Endothelial cell of umbilical vein (primary cell): ENCODE measurements at regions not wholly inside any gene's neighbourhood (a gene's known extent, or its start where the extent isn't known, plus 50 kb on each side); places are given as distances from the start of the nearest gene placed in this dataset.

ENCODE experiments used
- BruUV-seq: library from RNA; stranded (reverse); fragments of 400-500 nt; replicated peaks from 2 replicates; lab custom pipeline; 2021; lab: Mats Ljungman, UMichigan
- CTCF ChIA-PET: fragments of 300-600, 350-600 bp; sonication (Branson Sonifier 250); formaldehyde crosslinking; loops from one replicate; lab custom pipeline; 2021; ENCODE audit warnings: antibody characterized with exemption, inconsistent platforms; lab: Charles Lee
- POLR2A ChIA-PET: fragments of 300-600, 350-600 bp; sonication (Branson Sonifier 250); formaldehyde crosslinking; loops from one replicate; lab custom pipeline; 2021; ENCODE audit warnings: antibody characterized with exemption, inconsistent platforms; lab: Charles Lee
- DNase-seq: peaks from one replicate; pipeline ENCODE4 v3.0.0-alpha.2; 2011; ENCODE audit warnings: low read depth, low spot score
- FAIRE-seq: peaks from 2 replicates; lab custom pipeline; 2011; peaks lifted over from hg19 to GRCh38; lab: Jason Lieb, UNC
- H2AFZ ChIP-seq: 2 replicates; pipeline ENCODE4 v1.6.0; 2012; ENCODE audit warnings: low read depth, low read length, control low read depth, inconsistent platforms
- H3K27ac ChIP-seq: 2 replicates; pipeline ENCODE4 v1.5.1; 2011; ENCODE audit warnings: low read depth, mild to moderate bottlenecking, control low read depth, low read length, moderate library complexity; ENCODE audit not compliant: insufficient read depth
- H3K27me3 ChIP-seq, 2 experiments: 2 replicates each; pipeline versions ENCODE4 v1.6.0 to v1.6.1; 2011; ENCODE audit warnings: low read length in 2 of 2, mixed read lengths in 1 of 2; ENCODE audit not compliant: control insufficient read depth in 2 of 2, insufficient read depth in 2 of 2
- H3K36me3 ChIP-seq, 2 experiments: 2 replicates in 1 of 2; 3 replicates in 1 of 2; pipeline ENCODE4 v1.5.1; 2011; ENCODE audit warnings: low read length in 2 of 2, mild to moderate bottlenecking in 1 of 2, moderate library complexity in 1 of 2; ENCODE audit not compliant: control insufficient read depth in 2 of 2, insufficient read depth in 2 of 2; ENCODE audit errors: extremely low read depth in 1 of 2
- H3K4me1 ChIP-seq: 3 replicates; pipeline ENCODE4 v1.5.1; 2011; ENCODE audit warnings: mild to moderate bottlenecking, low read length; ENCODE audit not compliant: control insufficient read depth, insufficient read depth; ENCODE audit errors: extremely low read depth
- H3K4me2 ChIP-seq: 2 replicates; pipeline ENCODE4 v1.6.1; 2011; ENCODE audit warnings: low read length, control low read depth, mixed read lengths; ENCODE audit not compliant: insufficient read depth
- H3K4me3 ChIP-seq, 3 experiments: fragments of 200-600 bp in 1 of 3; sonication (generic), shearing (Covaris generic) in 1 of 3; replicated peaks in 1 of 3; 2 replicates each; pipeline ENCODE4 v1.5.1; 2011 to 2016; ENCODE audit warnings: control low read depth in 3 of 3, low read length in 3 of 3, mild to moderate bottlenecking in 2 of 3, inconsistent platforms in 1 of 3, low read depth in 1 of 3, moderate library complexity in 1 of 3; ENCODE audit not compliant: insufficient read depth in 1 of 3
- H3K79me2 ChIP-seq: 2 replicates; pipeline ENCODE4 v1.6.0; 2012; ENCODE audit warnings: low read length, inconsistent platforms; ENCODE audit not compliant: control insufficient read depth, insufficient read depth
- H3K9ac ChIP-seq: replicated peaks from 2 replicates; pipeline ENCODE3; 2011; ENCODE audit warnings: low read length, control low read depth; ENCODE audit not compliant: insufficient read depth; ENCODE audit errors: extremely low read depth
- H3K9me1 ChIP-seq: replicated peaks from 3 replicates; pipeline ENCODE4 v1.6.0; 2011; ENCODE audit warnings: mild to moderate bottlenecking, low read length; ENCODE audit not compliant: control insufficient read depth, insufficient read depth; ENCODE audit errors: extremely low read depth
- H3K9me3 ChIP-seq: replicated peaks from 2 replicates; pipeline ENCODE4 v1.5.1; 2012; ENCODE audit warnings: low read length, inconsistent platforms; ENCODE audit not compliant: control insufficient read depth, insufficient read depth
- H4K20me1 ChIP-seq: replicated peaks from 2 replicates; pipeline ENCODE3; 2011; ENCODE audit warnings: mild to moderate bottlenecking, low read length; ENCODE audit not compliant: control insufficient read depth, insufficient read depth; ENCODE audit errors: extremely low read depth
- CTCF ChIP-seq, 2 donors: IDR thresholded peaks; 1 replicate in 1 of 2; 2 replicates in 1 of 2; pipeline ENCODE4 v1.5.1; 2011; ENCODE audit warnings: low read length in 2 of 2, mild to moderate bottlenecking in 2 of 2, moderate library complexity in 2 of 2, control low read depth in 1 of 2, inconsistent platforms in 1 of 2, low read depth in 1 of 2; ENCODE audit not compliant: insufficient read depth in 1 of 2; ENCODE audit errors: extremely low read depth in 1 of 2
- EZH2 ChIP-seq: IDR thresholded peaks from 2 replicates; pipeline ENCODE4 v1.6.1; 2012; ENCODE audit warnings: borderline replicate concordance, low read depth, mild to moderate bottlenecking, moderate library complexity, low read length, inconsistent platforms; ENCODE audit not compliant: severe bottlenecking
- FOS ChIP-seq: IDR thresholded peaks from 2 replicates; pipeline ENCODE4 v1.6.1; 2011; ENCODE audit warnings: mild to moderate bottlenecking, low read length, moderate library complexity, borderline replicate concordance; ENCODE audit not compliant: insufficient read depth
- GATA2 ChIP-seq: IDR thresholded peaks from 2 replicates; pipeline ENCODE4 v1.7.0; 2011; ENCODE audit warnings: low read depth, mild to moderate bottlenecking, moderate library complexity, mixed read lengths, low read length; ENCODE audit not compliant: insufficient read length, insufficient read depth
- JUN ChIP-seq: IDR thresholded peaks from 2 replicates; pipeline ENCODE4 v1.6.1; 2011; ENCODE audit warnings: borderline replicate concordance, low read depth; ENCODE audit not compliant: insufficient read length, insufficient read depth
- POLR2AphosphoS5 ChIP-seq: IDR thresholded peaks from 2 replicates; pipeline ENCODE4 v1.6.1; 2012; ENCODE audit warnings: low read depth, mild to moderate bottlenecking, control low read depth, low read length, moderate library complexity; ENCODE audit not compliant: insufficient read depth
- dilution Hi-C: fragments of 300-500 bp; cut with MboI; formaldehyde crosslinking; loops from one replicate; pipeline ENCODE4 v1.15.0; 2019; ENCODE audit warnings: low sequenced_read_pairs; ENCODE audit not compliant: extremely low pct_ligation_motif_present
- intact Hi-C: fragments of 100-400 bp; cut with micrococcal nuclease; formaldehyde crosslinking; loops from one replicate; pipeline ENCODE4 v1.10.0; 2022

GRCh38 chr5:133885566-133885965 lies 82.9 kb downstream of the C5orf15 start:
- CTCF ChIA-PET = no interaction called here

More at GRCh38 chr5:133885566-133885965, 82.9 kb downstream of the C5orf15 start:
- H3K9me3 ChIP-seq = no peaks in the 10 kb centered on the region
- dilution Hi-C loops = no loop called here
- BruUV-seq = no TSS peak
- no peak for TF ChIP-seq CTCF (IDR thresholded peaks at IDR 0.05; ENCODE audit: extremely low read depth in 1 of 2, insufficient read depth in 1 of 2, low read depth in 1 of 2, low read length in 2 of 2)
- TF ChIP-seq JUN = no peak
- TF ChIP-seq FOS = no peak
- TF ChIP-seq POLR2AphosphoS5 = no peak
- TF ChIP-seq EZH2 = no peak
- TF ChIP-seq GATA2 = no peak
- H3K27ac ChIP-seq = no peak overlapping the region
- FAIRE-seq = no peak
- H2AFZ ChIP-seq = no peak overlapping the region
- no peaks in the 10 kb centered on the region for H3K36me3 ChIP-seq
- no peaks in the 10 kb centered on the region for H4K20me1 ChIP-seq
- no peaks in the 10 kb centered on the region for H3K4me1 ChIP-seq
- POLR2A ChIA-PET = no interaction called here
- no peaks in the 10 kb centered on the region for H3K9me1 ChIP-seq
- intact Hi-C loops = no loop called here
- DNase-seq = no peak
- no peaks in the 10 kb centered on the region for H3K27me3 ChIP-seq
- H3K4me2 ChIP-seq = no peak overlapping the region
- no peak overlapping the region for H3K4me3 ChIP-seq
- H3K79me2 ChIP-seq = no peaks in the 10 kb centered on the region
- no peak overlapping the region for H3K9ac ChIP-seq
